Sigmoid colon (tissue), 3 donors: ENCODE measurements at regions not wholly inside any gene's neighbourhood (a gene's known extent, or its start where the extent isn't known, plus 50 kb on each side); places are given as distances from the start of the nearest gene placed in this dataset.

Experiments used
- CTCF ChIP-seq, 4 experiments: fragments of 450-650 bp in 3 of 4; fragments of 200-600 bp in 1 of 4; IDR thresholded peaks; one replicate each; pipeline ENCODE4 v1.5.1; 2016 to 2019; ENCODE audit warnings: antibody characterized with exemption in 4 of 4, mild to moderate bottlenecking in 3 of 4, moderate library complexity in 2 of 4
- POLR2A ChIP-seq, 2 donors: fragments of 450-650 bp; IDR thresholded peaks; one replicate each; pipeline ENCODE4 v1.6.1; 2016; ENCODE audit warnings: antibody characterized with exemption in 2 of 2, mild to moderate bottlenecking in 2 of 2, moderate library complexity in 2 of 2

- TF ChIP-seq CTCF (IDR thresholded peaks at IDR 0.05) (no peak), POLR2A (IDR thresholded peaks at IDR 0.05) (no peak)
Measured at GRCh38 chr13:80157261-80157932, 183.5 kb downstream of the SPRY2 start.
